Astrocyte (in vitro differentiated cells and primary cell): ENCODE measurements at regions not wholly inside any gene's neighbourhood (a gene's known extent, or its start where the extent isn't known, plus 50 kb on each side); places are given as distances from the start of the nearest gene placed in this dataset.

Experiments used
- DNase-seq: peaks from one replicate; pipeline ENCODE4 v3.0.0-alpha.2; 2010; ENCODE audit warnings: low read depth
- FAIRE-seq: peaks from 2 replicates; lab custom pipeline; 2011; peaks lifted over from hg19 to GRCh38; lab: Jason Lieb, UNC
- H2AFZ ChIP-seq: 2 replicates; pipeline ENCODE4 v1.6.0; 2012; ENCODE audit warnings: low read depth, low read length, inconsistent platforms
- H3K27ac ChIP-seq: 2 replicates; pipeline ENCODE4 v1.5.1; 2011; ENCODE audit warnings: low read depth, low read length, inconsistent platforms
- H3K27me3 ChIP-seq: 2 replicates; pipeline ENCODE4 v1.6.0; 2011; ENCODE audit warnings: low read length, inconsistent platforms; ENCODE audit not compliant: insufficient read depth
- H3K36me3 ChIP-seq: 2 replicates; pipeline ENCODE4 v1.5.1; 2011; ENCODE audit warnings: low read length, inconsistent platforms; ENCODE audit not compliant: insufficient read depth
- H3K4me1 ChIP-seq: 2 replicates; pipeline ENCODE4 v1.5.1; 2011; ENCODE audit warnings: low read length, inconsistent platforms; ENCODE audit not compliant: insufficient read depth
- H3K4me2 ChIP-seq: 2 replicates; pipeline ENCODE4 v1.6.0; 2012; ENCODE audit warnings: low read length, inconsistent platforms
- H3K4me3 ChIP-seq: 2 replicates; pipeline ENCODE4 v1.5.1; 2011; ENCODE audit warnings: low read depth, mild to moderate bottlenecking, low read length, inconsistent platforms; ENCODE audit not compliant: insufficient read depth
- H3K79me2 ChIP-seq: 2 replicates; pipeline ENCODE4 v1.6.0; 2012; ENCODE audit warnings: mild to moderate bottlenecking, low read length, inconsistent platforms; ENCODE audit not compliant: insufficient read depth
- H3K9ac ChIP-seq: 2 replicates; pipeline ENCODE4 v1.6.0; 2012; ENCODE audit warnings: mild to moderate bottlenecking, low read length, inconsistent platforms
- H3K9me3 ChIP-seq: 2 replicates; pipeline ENCODE4 v1.5.1; 2012; ENCODE audit warnings: low read depth, mild to moderate bottlenecking, low read length, inconsistent platforms; ENCODE audit not compliant: insufficient read depth
- H4K20me1 ChIP-seq: 2 replicates; pipeline ENCODE4 v1.6.0; 2012; ENCODE audit warnings: low read length, inconsistent platforms; ENCODE audit not compliant: insufficient read depth
- H3K27ac Mint-ChIP-seq: one replicate; pipeline ENCODE4 v1.8.0; 2021; ENCODE audit warnings: mild to moderate bottlenecking, mixed read lengths; ENCODE audit not compliant: unreplicated experiment
- H3K27me3 Mint-ChIP-seq: one replicate; pipeline ENCODE4 v1.8.0; 2021; ENCODE audit warnings: low read depth, mixed read lengths; ENCODE audit not compliant: unreplicated experiment
- H3K36me3 Mint-ChIP-seq: one replicate; pipeline ENCODE4 v1.8.0; 2021; ENCODE audit warnings: low read depth, mixed read lengths; ENCODE audit not compliant: unreplicated experiment
- H3K4me1 Mint-ChIP-seq: one replicate; pipeline ENCODE4 v1.8.0; 2021; ENCODE audit warnings: low read depth, mixed read lengths; ENCODE audit not compliant: unreplicated experiment
- H3K4me3 Mint-ChIP-seq: one replicate; pipeline ENCODE4 v1.8.0; 2021; ENCODE audit warnings: mild to moderate bottlenecking, moderate library complexity, mixed read lengths; ENCODE audit not compliant: unreplicated experiment
- H3K9me3 Mint-ChIP-seq: one replicate; pipeline ENCODE4 v1.8.0; 2021; ENCODE audit warnings: mild to moderate bottlenecking, mixed read lengths; ENCODE audit not compliant: unreplicated experiment
- CTCF ChIP-seq: IDR thresholded peaks from 2 replicates; pipeline ENCODE4 v1.5.1; 2011; ENCODE audit warnings: low read depth, mild to moderate bottlenecking, inconsistent platforms, low read length, moderate library complexity; ENCODE audit not compliant: insufficient read depth
- EZH2 ChIP-seq: IDR thresholded peaks from 2 replicates; pipeline ENCODE4 v1.6.1; 2012; ENCODE audit warnings: mild to moderate bottlenecking, low read length, inconsistent platforms; ENCODE audit not compliant: insufficient read depth

GRCh38 chr22:47230741-47231140 is 468.3 kb downstream of the TBC1D22A start:
- Histone ChIP-seq H3K36me3 (no peaks in the 10 kb centered on the region), H3K27ac (no peak overlapping the region), H3K9me3 (peaks cover 8% of the 10 kb centered on the region), H3K79me2 (no peaks in the 10 kb centered on the region), H2AFZ (no peak overlapping the region), H3K9ac (no peak overlapping the region), H3K4me3 (no peak overlapping the region), H4K20me1 (no peaks in the 10 kb centered on the region), H3K27me3 (no peaks in the 10 kb centered on the region), H3K4me1 (no peaks in the 10 kb centered on the region), H3K4me2 (no peak overlapping the region)
- DNase-seq (no peak), FAIRE-seq (no peak)
- Mint-ChIP-seq H3K4me3 (no peak overlapping the region), H3K36me3 (no peaks in the 10 kb centered on the region), H3K9me3 (peaks cover 10% of the 10 kb centered on the region), H3K27me3 (no peaks in the 10 kb centered on the region), H3K4me1 (no peaks in the 10 kb centered on the region), H3K27ac (no peak overlapping the region)
- TF ChIP-seq CTCF (no peak), EZH2 (no peak)

- H3K36me3 Mint-ChIP-seq, result no peaks in the 10 kb centered on the region
- peaks cover 8% of the 10 kb centered on the region for H3K9me3 ChIP-seq
- no peaks in the 10 kb centered on the region for H3K4me1 ChIP-seq
Observed at GRCh38 chr22:47230251-47230650, 467.8 kb downstream of the TBC1D22A start.

More at GRCh38 chr22:47230251-47230650, 467.8 kb downstream of the TBC1D22A start:
- H3K4me2 ChIP-seq, result no peak overlapping the region
- Mint-ChIP-seq H3K27ac (no peak overlapping the region), H3K4me3 (no peak overlapping the region), H3K4me1 (no peaks in the 10 kb centered on the region), H3K27me3 (no peaks in the 10 kb centered on the region), H3K9me3 (peaks cover 10% of the 10 kb centered on the region)
- no peaks in the 10 kb centered on the region for H3K79me2 ChIP-seq
- no peak overlapping the region for H2AFZ ChIP-seq
- H3K36me3 ChIP-seq, result no peaks in the 10 kb centered on the region
- FAIRE-seq (no peak), DNase-seq (no peak)
- no peak overlapping the region for H3K9ac ChIP-seq
- no peak overlapping the region for H3K27ac ChIP-seq
- TF ChIP-seq EZH2 (no peak), CTCF (no peak)
- H3K4me3 ChIP-seq, result no peak overlapping the region
- no peaks in the 10 kb centered on the region for H4K20me1 ChIP-seq
- H3K27me3 ChIP-seq, result no peaks in the 10 kb centered on the region
